Activated naive CD8-positive, alpha-beta T cell treated with anti-CD3 and anti-CD28 coated beads, Interleukin-2, amount 50 U/mL, for 24 hours (primary cell): ENCODE measurements at regions not wholly inside any gene's neighbourhood (a gene's known extent, or its start where the extent isn't known, plus 50 kb on each side); places are given as distances from the start of the nearest gene placed in this dataset.

Source experiments
- ATAC-seq: fragments of 150-1000 bp; cut with Tn5 transposase; one replicate; pipeline ENCODE4 v1.10.0; 2021
- DNase-seq: peaks from one replicate; pipeline ENCODE4 v3.0.0; 2021
- H3K27ac Mint-ChIP-seq: one replicate; pipeline ENCODE4 v1.8.0; 2021; ENCODE audit warnings: mild to moderate bottlenecking, mixed read lengths
- H3K27me3 Mint-ChIP-seq: one replicate; pipeline ENCODE4 v1.8.0; 2021; ENCODE audit warnings: mixed read lengths
- H3K36me3 Mint-ChIP-seq: one replicate; pipeline ENCODE4 v1.8.0; 2021; ENCODE audit warnings: low read depth, mixed read lengths
- H3K4me1 Mint-ChIP-seq: one replicate; pipeline ENCODE4 v1.8.0; 2021; ENCODE audit warnings: mixed read lengths
- H3K4me3 Mint-ChIP-seq: one replicate; pipeline ENCODE4 v1.8.0; 2021; ENCODE audit warnings: mild to moderate bottlenecking, moderate library complexity, mixed read lengths
- H3K9me3 Mint-ChIP-seq: one replicate; pipeline ENCODE4 v1.8.0; 2021; ENCODE audit warnings: mixed read lengths

DNA sequence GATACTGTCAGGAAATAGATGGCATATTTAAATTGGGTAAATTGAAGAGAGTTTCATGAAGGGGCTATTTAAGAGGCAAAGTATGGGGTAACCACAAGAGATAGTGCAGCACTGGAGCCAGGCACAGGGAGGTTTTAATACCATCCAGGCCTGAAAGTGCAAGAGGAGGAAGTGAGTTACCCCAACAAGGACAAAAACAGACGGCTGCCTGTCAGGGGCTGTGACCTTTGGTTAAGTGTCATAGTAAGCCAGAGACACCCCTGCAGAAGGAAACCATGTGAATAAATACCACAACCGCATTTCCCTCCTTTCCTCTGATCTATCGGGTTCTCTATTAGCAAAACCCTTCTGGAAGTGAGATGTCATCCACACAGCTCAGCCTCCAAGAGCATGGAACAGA lies 122.0 kb upstream of the DHRS4 start:
- Mint-ChIP-seq H3K4me1 (no peaks in the 10 kb centered on the region), H3K4me3 (no peak overlapping the region), H3K36me3 (no peaks in the 10 kb centered on the region), H3K9me3 (no peaks in the 10 kb centered on the region), H3K27ac (no peak overlapping the region), H3K27me3 (no peaks in the 10 kb centered on the region)
- ATAC-seq (peak; percentile 89), DNase-seq (peak; percentile 5)

GRCh38 chr14:23861666-23862065 lies 91.9 kb upstream of the DHRS4 start:
- no peaks in the 10 kb centered on the region for H3K36me3 Mint-ChIP-seq
- DNase-seq, result no peak

GRCh38 chr14:23862513-23862912 lies 91.1 kb upstream of the DHRS4 start:
- H3K4me1 Mint-ChIP-seq, result no peaks in the 10 kb centered on the region

More at GRCh38 chr14:23861666-23862065, 91.9 kb upstream of the DHRS4 start:
- ATAC-seq, result no peak
- Mint-ChIP-seq H3K27ac (no peak overlapping the region), H3K4me3 (no peak overlapping the region), H3K27me3 (peaks cover 6% of the 10 kb centered on the region), H3K9me3 (no peaks in the 10 kb centered on the region), H3K4me1 (no peaks in the 10 kb centered on the region)

GRCh38 chr14:23863836-23864235 lies 89.7 kb upstream of the DHRS4 start:
- Mint-ChIP-seq H3K9me3 (no peaks in the 10 kb centered on the region), H3K27me3 (peaks cover 2% of the 10 kb centered on the region), H3K27ac (no peak overlapping the region), H3K4me1 (no peaks in the 10 kb centered on the region), H3K4me3 (no peak overlapping the region), H3K36me3 (no peaks in the 10 kb centered on the region)
- ATAC-seq (no peak), DNase-seq (no peak)

More at GRCh38 chr14:23862513-23862912, 91.1 kb upstream of the DHRS4 start:
- Mint-ChIP-seq H3K36me3 (no peaks in the 10 kb centered on the region), H3K27ac (no peak overlapping the region), H3K4me3 (no peak overlapping the region), H3K9me3 (no peaks in the 10 kb centered on the region), H3K27me3 (peaks cover 3% of the 10 kb centered on the region)
- ATAC-seq (no peak), DNase-seq (no peak)

GRCh38 chr14:23864259-23864658 lies 89.3 kb upstream of the DHRS4 start:
- Mint-ChIP-seq H3K27me3 (peaks cover 6% of the 10 kb centered on the region), H3K4me3 (no peak overlapping the region), H3K27ac (no peak overlapping the region), H3K9me3 (no peaks in the 10 kb centered on the region), H3K4me1 (no peaks in the 10 kb centered on the region), H3K36me3 (no peaks in the 10 kb centered on the region)
- no peak for ATAC-seq
- no peak for DNase-seq

- no peak overlapping the region for H3K4me3 Mint-ChIP-seq
- no peak for DNase-seq
- peaks cover 9% of the 10 kb centered on the region for H3K27me3 Mint-ChIP-seq
Measured at GRCh38 chr14:23864861-23865260, 88.7 kb upstream of the DHRS4 start.

GRCh38 chr14:23865502-23865901 lies 88.1 kb upstream of the DHRS4 start:
- Mint-ChIP-seq H3K9me3 (no peaks in the 10 kb centered on the region), H3K36me3 (no peaks in the 10 kb centered on the region), H3K27me3 (peaks cover 11% of the 10 kb centered on the region), H3K27ac (no peak overlapping the region), H3K4me1 (no peaks in the 10 kb centered on the region), H3K4me3 (no peak overlapping the region)
- DNase-seq (no peak), ATAC-seq (no peak)

More at GRCh38 chr14:23864861-23865260, 88.7 kb upstream of the DHRS4 start:
- no peak overlapping the region for H3K27ac Mint-ChIP-seq
- H3K36me3 Mint-ChIP-seq, result no peaks in the 10 kb centered on the region
- ATAC-seq, result no peak
- no peaks in the 10 kb centered on the region for H3K9me3 Mint-ChIP-seq
- no peaks in the 10 kb centered on the region for H3K4me1 Mint-ChIP-seq

GRCh38 chr14:23866269-23866668 lies 87.3 kb upstream of the DHRS4 start:
- H3K4me3 Mint-ChIP-seq, result no peak overlapping the region
- H3K9me3 Mint-ChIP-seq, result no peaks in the 10 kb centered on the region
- peaks cover 17% of the 10 kb centered on the region for H3K27me3 Mint-ChIP-seq
- H3K36me3 Mint-ChIP-seq, result no peaks in the 10 kb centered on the region
- H3K27ac Mint-ChIP-seq, result no peak overlapping the region
- H3K4me1 Mint-ChIP-seq, result no peaks in the 10 kb centered on the region
- ATAC-seq (no peak), DNase-seq (no peak)

- H3K27ac Mint-ChIP-seq, result no peak overlapping the region
- H3K27me3 Mint-ChIP-seq, result peaks cover 19% of the 10 kb centered on the region
- ATAC-seq, result no peak
- no peaks in the 10 kb centered on the region for H3K36me3 Mint-ChIP-seq
- no peak for DNase-seq
- H3K4me3 Mint-ChIP-seq, result no peak overlapping the region
- no peaks in the 10 kb centered on the region for H3K9me3 Mint-ChIP-seq
- H3K4me1 Mint-ChIP-seq, result no peaks in the 10 kb centered on the region
Measured at GRCh38 chr14:23869078-23869719, 84.4 kb upstream of the DHRS4 start.

DNA sequence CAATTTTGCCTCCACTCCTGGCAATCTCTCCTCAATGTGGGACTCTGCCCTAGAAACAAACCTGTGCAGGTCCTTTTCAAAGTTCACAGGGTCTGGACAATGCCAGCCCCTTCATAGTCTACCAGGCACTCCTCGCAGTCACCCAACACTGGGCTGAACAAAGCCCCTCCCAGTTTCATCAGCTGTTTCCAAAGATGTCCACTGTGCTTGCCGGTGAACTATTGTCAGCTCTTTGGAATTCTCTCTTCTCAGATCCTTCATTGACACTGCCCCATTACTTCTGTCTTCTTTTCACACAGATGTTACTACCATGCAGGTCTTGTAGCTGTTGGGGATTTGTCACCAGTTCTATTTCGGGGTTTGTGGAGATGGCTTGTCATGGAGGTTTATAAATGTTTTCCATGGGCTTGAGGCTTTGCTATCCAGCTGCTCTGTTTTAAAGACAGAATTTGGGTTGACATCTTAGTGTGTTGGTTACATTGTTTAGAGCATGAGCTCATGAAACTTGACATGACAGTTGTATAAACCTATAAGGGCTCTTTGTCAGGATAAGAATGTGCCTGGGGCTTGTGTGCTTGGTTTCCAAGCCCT lies 77.3 kb upstream of the DHRS4 start:
- Mint-ChIP-seq H3K27ac (no peak overlapping the region), H3K36me3 (no peaks in the 10 kb centered on the region), H3K27me3 (peaks cover 6% of the 10 kb centered on the region), H3K9me3 (no peaks in the 10 kb centered on the region), H3K4me3 (no peak overlapping the region), H3K4me1 (peaks cover 18% of the 10 kb centered on the region)
- DNase-seq, result no peak
- ATAC-seq, result no peak

DNA sequence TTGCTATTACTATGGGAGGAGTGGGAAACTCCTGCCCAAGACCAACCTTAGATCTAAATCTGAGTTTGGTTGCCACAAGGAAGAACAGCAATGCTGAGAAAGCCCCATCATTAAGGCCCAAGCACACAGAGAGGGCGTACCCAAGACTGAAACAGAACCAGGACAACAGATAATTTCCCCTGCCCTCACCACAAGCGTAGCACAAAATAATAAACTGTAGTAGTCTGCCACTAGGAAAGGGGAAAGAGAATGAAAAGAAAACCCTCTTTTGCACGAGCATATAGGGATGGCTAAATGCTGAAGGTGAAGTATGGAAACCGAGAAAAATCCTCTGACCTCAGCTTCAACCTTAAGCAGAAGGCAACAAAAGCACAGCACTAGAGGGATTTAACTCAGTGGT lies 76.5 kb upstream of the DHRS4 start:
- H3K4me1 Mint-ChIP-seq, result peaks cover 18% of the 10 kb centered on the region
- DNase-seq (no peak), ATAC-seq (peak; percentile 66)
- H3K4me3 Mint-ChIP-seq, result no peak overlapping the region
- H3K27me3 Mint-ChIP-seq, result peaks cover 6% of the 10 kb centered on the region
- H3K9me3 Mint-ChIP-seq, result no peaks in the 10 kb centered on the region
- H3K27ac Mint-ChIP-seq, result peak overlapping the region; percentile 84
- no peaks in the 10 kb centered on the region for H3K36me3 Mint-ChIP-seq

DNA sequence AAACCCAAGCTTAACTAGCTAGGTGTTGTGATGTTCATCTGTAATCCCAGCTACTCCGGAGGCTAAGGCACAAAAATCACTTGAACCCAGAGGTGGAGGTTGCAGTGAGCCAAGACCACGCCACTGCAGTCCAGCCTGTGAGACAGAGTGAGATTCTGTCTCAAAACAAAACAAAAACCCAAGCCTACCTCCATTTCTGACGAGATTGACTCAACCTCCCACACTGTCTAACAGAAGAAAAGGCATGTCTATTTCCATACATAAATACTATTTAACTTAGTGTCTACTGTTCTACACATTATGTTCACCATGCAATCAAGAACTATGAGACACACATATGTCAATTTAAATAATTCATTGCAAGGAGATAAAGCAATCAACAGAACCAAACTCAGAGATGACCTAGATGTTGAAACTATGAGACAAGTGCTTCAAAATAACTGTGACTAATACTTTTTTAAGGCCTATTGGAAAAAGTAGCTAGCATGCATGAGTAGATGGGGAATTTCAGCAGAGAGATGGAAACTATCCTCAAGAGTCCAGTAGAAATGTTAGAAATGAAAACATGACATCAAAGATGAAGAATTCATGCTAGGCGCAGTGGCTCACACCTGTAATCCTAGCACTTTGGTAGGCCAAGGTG lies 75.9 kb upstream of the DHRS4 start:
- peak overlapping the region; percentile 84 for H3K27ac Mint-ChIP-seq
- H3K36me3 Mint-ChIP-seq, result no peaks in the 10 kb centered on the region
- no peaks in the 10 kb centered on the region for H3K9me3 Mint-ChIP-seq
- H3K4me3 Mint-ChIP-seq, result no peak overlapping the region
- peaks cover 6% of the 10 kb centered on the region for H3K27me3 Mint-ChIP-seq
- ATAC-seq (peak; percentile 78), DNase-seq (no peak)
- H3K4me1 Mint-ChIP-seq, result peaks cover 18% of the 10 kb centered on the region

DNA sequence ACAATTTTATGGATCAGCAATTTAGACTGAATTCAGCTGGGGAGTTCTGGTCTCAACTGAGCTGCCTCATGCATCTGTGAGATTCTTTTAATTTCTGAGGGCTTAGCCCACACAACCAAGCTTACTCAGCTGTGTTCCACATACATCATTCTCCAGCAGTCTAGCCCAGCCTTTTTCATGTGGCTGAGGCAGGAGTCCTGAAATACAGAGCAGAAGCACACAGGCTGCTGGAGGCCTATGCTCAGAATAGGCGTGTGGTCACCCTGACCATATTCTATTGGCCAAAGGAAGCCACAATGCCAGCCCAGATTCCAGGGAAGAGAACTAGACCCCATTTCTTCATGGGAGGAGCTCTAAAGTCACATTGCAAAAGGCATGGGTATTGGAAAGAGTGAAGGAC lies 72.3 kb upstream of the DHRS4 start:
- ATAC-seq, result no peak
- DNase-seq, result no peak
- no peak overlapping the region for H3K4me3 Mint-ChIP-seq
- H3K9me3 Mint-ChIP-seq, result no peaks in the 10 kb centered on the region
- H3K27ac Mint-ChIP-seq, result no peak overlapping the region
- H3K4me1 Mint-ChIP-seq, result peaks cover 18% of the 10 kb centered on the region
- peaks cover 4% of the 10 kb centered on the region for H3K27me3 Mint-ChIP-seq
- H3K36me3 Mint-ChIP-seq, result no peaks in the 10 kb centered on the region

GRCh38 chr14:23883684-23884540 lies 69.7 kb upstream of the DHRS4 start:
- Mint-ChIP-seq H3K36me3 (peaks cover 2% of the 10 kb centered on the region), H3K27ac (no peak overlapping the region), H3K9me3 (peaks cover 8% of the 10 kb centered on the region), H3K4me1 (no peaks in the 10 kb centered on the region), H3K4me3 (no peak overlapping the region), H3K27me3 (peaks cover 20% of the 10 kb centered on the region)
- DNase-seq (no peak), ATAC-seq (no peak)
